IMR-90 (cell line): ENCODE measurements at regions not wholly inside any gene's neighbourhood (a gene's known extent, or its start where the extent isn't known, plus 50 kb on each side); places are given as distances from the start of the nearest gene placed in this dataset.

Source experiments
- ATAC-seq: fragments of 200-7000 bp; cut with Tn5 transposase; 2 replicates; pipeline ENCODE4 v1.9.1; 2020; ENCODE audit warnings: low read depth, mild to moderate bottlenecking, moderate library complexity
- BruUV-seq: library from RNA; stranded (reverse); fragments of 400-500 nt; replicated peaks from 2 replicates; lab custom pipeline; 2021; lab: Mats Ljungman, UMichigan
- CTCF ChIA-PET: fragments of 300-600 bp; formaldehyde crosslinking; extraction: SDS; loops from one replicate; lab custom pipeline; 2021; ENCODE audit warnings: antibody characterized with exemption; lab: Yijun Ruan, JAX
- POLR2A ChIA-PET: fragments of 300-600 bp; sonication (Branson Sonifier 250); formaldehyde crosslinking; loops from one replicate; lab custom pipeline; 2022; ENCODE audit warnings: antibody characterized with exemption; ENCODE audit not compliant: unreplicated experiment; lab: Charles Lee
- DNase-seq: peaks from one replicate; pipeline ENCODE4 v3.0.0; 2013
- H2AFZ ChIP-seq: replicated peaks from 2 replicates; pipeline ENCODE3; 2013; ENCODE audit warnings: low read length, mild to moderate bottlenecking; ENCODE audit not compliant: poor library complexity
- H2AK5ac ChIP-seq: 2 replicates; pipeline ENCODE4 v1.6.1; 2013; ENCODE audit warnings: low read depth, low read length, inconsistent platforms
- H2AK9ac ChIP-seq: replicated peaks from 2 replicates; pipeline ENCODE3; 2013; ENCODE audit warnings: mild to moderate bottlenecking, low read depth, low read length, moderate library complexity; ENCODE audit not compliant: poor library complexity
- H2BK120ac ChIP-seq: 2 replicates; pipeline ENCODE4 v1.6.1; 2013; ENCODE audit warnings: low read depth, low read length, inconsistent platforms
- H2BK15ac ChIP-seq: 3 replicates; pipeline ENCODE4 v1.6.1; 2013; ENCODE audit warnings: low read depth, low read length, inconsistent platforms
- H2BK20ac ChIP-seq: 2 replicates; pipeline ENCODE4 v1.6.1; 2013; ENCODE audit warnings: low read depth, mild to moderate bottlenecking, inconsistent platforms, low read length, moderate library complexity
- H2BK5ac ChIP-seq: 2 replicates; pipeline ENCODE4 v1.6.1; 2013; ENCODE audit warnings: mild to moderate bottlenecking, low read depth, low read length, inconsistent platforms; ENCODE audit not compliant: poor library complexity, severe bottlenecking
- H3K14ac ChIP-seq: replicated peaks from 2 replicates; pipeline ENCODE4 v1.6.1; 2013; ENCODE audit warnings: low read depth, low read length, inconsistent platforms
- H3K18ac ChIP-seq: 2 replicates; pipeline ENCODE4 v1.6.1; 2013; ENCODE audit warnings: low read depth, low read length, control low read depth
- H3K23ac ChIP-seq: 2 replicates; pipeline ENCODE4 v1.6.1; 2013; ENCODE audit warnings: low read depth, low read length, inconsistent platforms
- H3K27ac ChIP-seq: 2 replicates; pipeline ENCODE4 v1.5.1; 2013; ENCODE audit warnings: mild to moderate bottlenecking, control low read depth, low read length; ENCODE audit not compliant: insufficient read depth
- H3K27me3 ChIP-seq: 2 replicates; pipeline ENCODE4 v1.6.1; 2013; ENCODE audit warnings: low read length; ENCODE audit not compliant: control insufficient read depth, insufficient read depth
- H3K36me3 ChIP-seq: 2 replicates; pipeline ENCODE4 v1.6.1; 2013; ENCODE audit warnings: low read length, mixed read lengths; ENCODE audit not compliant: control insufficient read depth, insufficient read depth
- H3K4ac ChIP-seq: 2 replicates; pipeline ENCODE4 v1.6.1; 2013; ENCODE audit warnings: low read depth, low read length, inconsistent platforms
- H3K4me1 ChIP-seq: 2 replicates; pipeline ENCODE4 v1.6.1; 2013; ENCODE audit warnings: low read length, mixed read lengths; ENCODE audit not compliant: control insufficient read depth, insufficient read depth
- H3K4me2 ChIP-seq: 2 replicates; pipeline ENCODE4 v1.6.1; 2013; ENCODE audit warnings: low read depth, mild to moderate bottlenecking, control low read depth, low read length, moderate library complexity
- H3K4me3 ChIP-seq: 2 replicates; pipeline ENCODE4 v1.5.1; 2013; ENCODE audit warnings: low read depth, mild to moderate bottlenecking, control low read depth, low read length, moderate library complexity; ENCODE audit not compliant: insufficient read depth
- H3K56ac ChIP-seq: 2 replicates; pipeline ENCODE4 v1.6.1; 2013; ENCODE audit warnings: low read length, inconsistent platforms; ENCODE audit not compliant: insufficient read depth; ENCODE audit errors: extremely low read depth
- H3K79me1 ChIP-seq, 2 experiments: 2 replicates each; pipeline ENCODE4 v1.6.1; 2013; ENCODE audit warnings: low read length in 2 of 2, inconsistent platforms in 1 of 2, low read depth in 1 of 2
- H3K9ac ChIP-seq: 2 replicates; pipeline ENCODE4 v1.6.1; 2013; ENCODE audit warnings: low read depth, low read length, control low read depth
- H3K9me1 ChIP-seq: 2 replicates; pipeline ENCODE4 v1.6.1; 2013; ENCODE audit warnings: low read length, inconsistent platforms; ENCODE audit not compliant: insufficient read depth
- H3K9me3 ChIP-seq: 2 replicates; pipeline ENCODE4 v1.6.1; 2013; ENCODE audit warnings: low read length; ENCODE audit not compliant: control insufficient read depth, insufficient read depth
- H4K20me1 ChIP-seq: 2 replicates; pipeline ENCODE4 v1.6.1; 2013; ENCODE audit warnings: low read length, inconsistent platforms; ENCODE audit not compliant: insufficient read depth
- H4K5ac ChIP-seq: 2 replicates; pipeline ENCODE4 v1.6.1; 2013; ENCODE audit warnings: mild to moderate bottlenecking, low read depth, low read length, control low read depth
- H4K8ac ChIP-seq, 2 experiments: 2 replicates each; pipeline ENCODE4 v1.6.1; 2013; ENCODE audit warnings: low read depth in 2 of 2, low read length in 2 of 2, control low read depth in 1 of 2, inconsistent platforms in 1 of 2
- H4K91ac ChIP-seq: 2 replicates; pipeline ENCODE4 v1.6.1; 2013; ENCODE audit warnings: low read depth, low read length, inconsistent platforms; ENCODE audit not compliant: insufficient read depth
- BHLHE40 ChIP-seq: fragments of 150-350 bp; IDR thresholded peaks from 2 replicates; pipeline ENCODE4 v1.6.1; 2016; ENCODE audit warnings: mild to moderate bottlenecking, low read depth, low read length
- CEBPB ChIP-seq: IDR thresholded peaks from 2 replicates; pipeline ENCODE4 v1.6.1; 2012; ENCODE audit warnings: low read depth, low read length, improper control_type of control experiment
- CHD1 ChIP-seq: IDR thresholded peaks from 2 replicates; pipeline ENCODE4 v1.6.1; 2012; ENCODE audit warnings: low read depth, low read length, improper control_type of control experiment
- FOS ChIP-seq: fragments of 150-350 bp; IDR thresholded peaks from 2 replicates; pipeline ENCODE4 v1.6.1; 2016; ENCODE audit warnings: low read depth, low read length
- MAFK ChIP-seq: IDR thresholded peaks from 2 replicates; pipeline ENCODE4 v1.6.1; 2012; ENCODE audit warnings: low read depth, low read length, improper control_type of control experiment
- MAZ ChIP-seq: IDR thresholded peaks from 2 replicates; pipeline ENCODE4 v1.6.1; 2012; ENCODE audit warnings: low read depth, mild to moderate bottlenecking, low read length, improper control_type of control experiment, moderate library complexity, borderline replicate concordance
- POLR2A ChIP-seq: IDR thresholded peaks from 2 replicates; pipeline ENCODE4 v1.6.1; 2012; ENCODE audit warnings: mild to moderate bottlenecking, low read depth, low read length
- RAD21 ChIP-seq: IDR thresholded peaks from 2 replicates; pipeline ENCODE4 v1.6.1; 2012; ENCODE audit warnings: low read length, improper control_type of control experiment
- RCOR1 ChIP-seq: IDR thresholded peaks from 2 replicates; pipeline ENCODE4 v1.6.1; 2012; ENCODE audit warnings: mild to moderate bottlenecking, low read length, improper control_type of control experiment; ENCODE audit not compliant: insufficient replicate concordance
- RFX5 ChIP-seq: IDR thresholded peaks from 2 replicates; pipeline ENCODE4 v1.8.0; 2012; ENCODE audit warnings: low read depth, mild to moderate bottlenecking, low read length, moderate library complexity
- SMC3 ChIP-seq: fragments of 150-350 bp; IDR thresholded peaks from 2 replicates; pipeline ENCODE4 v1.6.1; 2016; ENCODE audit warnings: low read depth, mild to moderate bottlenecking, antibody characterized with exemption, low read length, moderate library complexity
- USF2 ChIP-seq: fragments of 150-350 bp; IDR thresholded peaks from 2 replicates; pipeline ENCODE4 v1.6.1; 2017; ENCODE audit warnings: mild to moderate bottlenecking, antibody characterized with exemption, low read length, low read depth
- WGBS, 2 experiments: methylation state at CpG; one replicate each; pipeline versions ENCODE4 v1.1.5 to v1.1.7; 2013; ENCODE audit warnings: missing lambda C conversion rate in 2 of 2; ENCODE audit not compliant: insufficient read length in 1 of 2; ENCODE audit errors: extremely low coverage in 2 of 2; 5-methylcytosine and 5-hydroxymethylcytosine counted together
- dilution Hi-C: fragments of 300-500 bp; cut with HindIII; formaldehyde crosslinking; loops from one replicate; pipeline ENCODE4 v1.14.3; 2018; ENCODE audit warnings: low sequenced_read_pairs; ENCODE audit not compliant: unreplicated experiment
- in situ Hi-C: fragments of 300-500 bp; cut with MboI; formaldehyde crosslinking; loops from 3 replicates; pipeline ENCODE4 v1.14.3; 2019; ENCODE audit warnings: low sequenced_read_pairs, inconsistent platforms, mixed read lengths
- intact Hi-C: fragments of 100-400 bp; cut with micrococcal nuclease; formaldehyde crosslinking; loops from 2 replicates; pipeline ENCODE4 v1.10.0; 2022

GRCh38 chr17:68731465-68731864, 130.3 kb upstream of the FAM20A start:
- dilution Hi-C loops: no loop called here

More at GRCh38 chr17:68731465-68731864, 130.3 kb upstream of the FAM20A start:
- Histone ChIP-seq H2BK5ac (no peak overlapping the region), H2AFZ (no peak overlapping the region), H3K14ac (no peak overlapping the region), H4K8ac (no peak overlapping the region), H3K36me3 (no peaks in the 10 kb centered on the region), H2AK9ac (no peak overlapping the region), H4K20me1 (no peaks in the 10 kb centered on the region), H2BK15ac (no peak overlapping the region), H4K91ac (no peak overlapping the region), H3K56ac (no peak overlapping the region), H3K4me3 (no peak overlapping the region), H3K4me1 (peaks cover 2% of the 10 kb centered on the region), H3K9ac (no peak overlapping the region), H3K79me1 (no peaks in the 10 kb centered on the region), H3K27me3 (no peaks in the 10 kb centered on the region), H3K4ac (no peak overlapping the region), H2BK120ac (no peak overlapping the region), H2BK20ac (no peak overlapping the region), H3K4me2 (no peak overlapping the region), H3K18ac (no peak overlapping the region), H3K9me3 (no peaks in the 10 kb centered on the region), H3K9me1 (no peaks in the 10 kb centered on the region), H3K23ac (no peak overlapping the region), H2AK5ac (no peak overlapping the region), H3K27ac (no peak overlapping the region), H4K5ac (no peak overlapping the region)
- POLR2A ChIA-PET: no interaction called here
- CTCF ChIA-PET: no interaction called here
- TF ChIP-seq USF2: no peak
- TF ChIP-seq RAD21: no peak
- no peak for TF ChIP-seq FOS
- no peak for TF ChIP-seq CHD1
- no peak for TF ChIP-seq CEBPB
- TF ChIP-seq SMC3: no peak
- TF ChIP-seq RFX5: no peak
- TF ChIP-seq MAZ: no peak
- TF ChIP-seq MAFK: no peak
- no peak for TF ChIP-seq POLR2A
- no peak for TF ChIP-seq BHLHE40
- no peak for TF ChIP-seq RCOR1
- ATAC-seq (no peak), DNase-seq (no peak)
- 100% methylated on average over 1 of the region's 4 CpGs; no CpG with 5 or more reads in 1 of the 2 experiments for WGBS, 2 experiments
- intact Hi-C loops (no loop called here), in situ Hi-C loops (no loop called here)
- BruUV-seq: no TSS peak
